ENCODE measurements at regions not wholly inside any gene's neighbourhood (a gene's known extent, or its start where the extent isn't known, plus 50 kb on each side); places are given as distances from the start of the nearest gene placed in this dataset.

DNA sequence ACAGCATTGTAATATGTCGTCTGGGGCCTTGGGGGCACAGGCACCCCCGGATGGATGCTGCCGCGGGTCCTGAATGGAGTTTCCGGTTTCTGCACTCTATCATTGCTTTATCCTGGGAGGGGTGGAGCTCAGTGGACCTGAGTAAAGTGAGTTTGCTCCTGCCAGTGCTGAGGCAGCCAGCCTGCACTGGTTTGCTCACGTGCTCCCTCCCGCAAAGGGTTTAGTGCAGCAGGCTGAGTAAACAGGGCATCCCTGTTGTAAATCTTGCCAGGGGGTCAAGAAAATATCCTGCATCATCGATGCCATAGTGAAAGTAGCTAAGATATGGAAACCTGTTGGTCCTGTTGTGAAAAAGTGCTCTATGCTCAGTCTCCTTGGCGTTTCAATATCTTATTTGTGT lies 85.6 kb upstream of the BRINP3 start:
- no peaks in the 10 kb centered on the region for H3K36me3 ChIP-seq (ENCODE audit: insufficient read depth, low read length)
- no peak for TF ChIP-seq EZH2phosphoT487 (IDR thresholded peaks at IDR 0.05; ENCODE audit: borderline replicate concordance, low read depth, low read length)
- TF ChIP-seq, protein P1, sequence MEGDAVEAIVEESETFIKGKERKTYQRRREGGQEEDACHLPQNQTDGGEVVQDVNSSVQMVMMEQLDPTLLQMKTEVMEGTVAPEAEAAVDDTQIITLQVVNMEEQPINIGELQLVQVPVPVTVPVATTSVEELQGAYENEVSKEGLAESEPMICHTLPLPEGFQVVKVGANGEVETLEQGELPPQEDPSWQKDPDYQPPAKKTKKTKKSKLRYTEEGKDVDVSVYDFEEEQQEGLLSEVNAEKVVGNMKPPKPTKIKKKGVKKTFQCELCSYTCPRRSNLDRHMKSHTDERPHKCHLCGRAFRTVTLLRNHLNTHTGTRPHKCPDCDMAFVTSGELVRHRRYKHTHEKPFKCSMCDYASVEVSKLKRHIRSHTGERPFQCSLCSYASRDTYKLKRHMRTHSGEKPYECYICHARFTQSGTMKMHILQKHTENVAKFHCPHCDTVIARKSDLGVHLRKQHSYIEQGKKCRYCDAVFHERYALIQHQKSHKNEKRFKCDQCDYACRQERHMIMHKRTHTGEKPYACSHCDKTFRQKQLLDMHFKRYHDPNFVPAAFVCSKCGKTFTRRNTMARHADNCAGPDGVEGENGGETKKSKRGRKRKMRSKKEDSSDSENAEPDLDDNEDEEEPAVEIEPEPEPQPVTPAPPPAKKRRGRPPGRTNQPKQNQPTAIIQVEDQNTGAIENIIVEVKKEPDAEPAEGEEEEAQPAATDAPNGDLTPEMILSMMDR (conservative IDR thresholded peaks at IDR 0.05; ENCODE audit: low read length) = no peak
- intact Hi-C loops (cut with micrococcal nuclease; ENCODE audit: unreplicated experiment) = no loop called here
- H3K9me2 ChIP-seq (ENCODE audit: insufficient read depth, low read length) = no peaks in the 10 kb centered on the region
- H3K79me2 ChIP-seq (ENCODE audit: insufficient read depth, low read depth, low read length) = no peaks in the 10 kb centered on the region
- no peaks in the 10 kb centered on the region for H3K4me1 ChIP-seq (ENCODE audit: insufficient read depth, low read length, poor library complexity, severe bottlenecking)
- DNase-seq (ENCODE audit: low spot score) = no peak
- no peaks in the 10 kb centered on the region for H4K20me1 ChIP-seq (ENCODE audit: insufficient read depth, low read length)
- H3K9me3 ChIP-seq (ENCODE audit: low read length) = no peaks in the 10 kb centered on the region
- H2AFZ ChIP-seq (ENCODE audit: low read length) = no peak overlapping the region
- POLR2A ChIA-PET = no interaction called here
- CTCF ChIA-PET (ENCODE audit: unreplicated experiment) = no interaction called here
- no peak overlapping the region for H3K4me3 ChIP-seq (ENCODE audit: low read depth, low read length, poor library complexity, severe bottlenecking)
- no peak overlapping the region for H3K4me2 ChIP-seq (ENCODE audit: low read length)
- BruUV-seq (replicated peaks) = no TSS peak
- no peak overlapping the region for H3K27ac ChIP-seq (ENCODE audit: low read depth, low read length, poor library complexity, severe bottlenecking)

DNA sequence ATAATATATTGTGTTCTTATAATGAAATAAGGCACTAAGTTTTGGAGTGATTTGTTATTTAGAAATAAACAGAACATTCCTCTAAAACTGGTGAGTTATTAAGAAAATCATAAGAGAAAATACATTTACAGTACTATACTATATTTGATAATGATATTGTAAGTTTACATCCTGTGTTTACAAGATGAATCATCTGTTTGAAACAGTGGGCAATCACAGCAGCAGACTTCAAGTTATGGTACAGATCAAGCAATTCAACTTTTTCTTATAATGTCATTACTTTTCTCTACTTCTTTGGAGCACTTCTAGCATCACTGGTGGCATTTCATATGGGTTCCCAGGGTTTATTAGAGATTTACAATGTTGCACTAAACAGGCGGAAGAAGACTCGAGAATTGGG lies 86.5 kb upstream of the BRINP3 start:
- CTCF ChIA-PET (ENCODE audit: unreplicated experiment) = no interaction called here
- DNase-seq (ENCODE audit: low spot score) = no peak
- no peaks in the 10 kb centered on the region for H3K4me1 ChIP-seq (ENCODE audit: insufficient read depth, low read length, poor library complexity, severe bottlenecking)
- H3K9me2 ChIP-seq (ENCODE audit: insufficient read depth, low read length) = no peaks in the 10 kb centered on the region
- no peak overlapping the region for H3K27ac ChIP-seq (ENCODE audit: low read depth, low read length, poor library complexity, severe bottlenecking)
- H4K20me1 ChIP-seq (ENCODE audit: insufficient read depth, low read length) = no peaks in the 10 kb centered on the region
- no peak overlapping the region for H2AFZ ChIP-seq (ENCODE audit: low read length)
- no peaks in the 10 kb centered on the region for H3K9me3 ChIP-seq (ENCODE audit: low read length)
- TF ChIP-seq EZH2phosphoT487 (IDR thresholded peaks at IDR 0.05; ENCODE audit: borderline replicate concordance, low read depth, low read length) = no peak
- TF ChIP-seq, protein P1 (conservative IDR thresholded peaks at IDR 0.05; ENCODE audit: low read length) = no peak
- no peak overlapping the region for H3K4me3 ChIP-seq (ENCODE audit: low read depth, low read length, poor library complexity, severe bottlenecking)
- H3K4me2 ChIP-seq (ENCODE audit: low read length) = no peak overlapping the region
- BruUV-seq (replicated peaks) = no TSS peak
- intact Hi-C loops (cut with micrococcal nuclease; ENCODE audit: unreplicated experiment) = no loop called here
- no peaks in the 10 kb centered on the region for H3K79me2 ChIP-seq (ENCODE audit: insufficient read depth, low read depth, low read length)
- no peaks in the 10 kb centered on the region for H3K36me3 ChIP-seq (ENCODE audit: insufficient read depth, low read length)
- POLR2A ChIA-PET = no interaction called here

DNA sequence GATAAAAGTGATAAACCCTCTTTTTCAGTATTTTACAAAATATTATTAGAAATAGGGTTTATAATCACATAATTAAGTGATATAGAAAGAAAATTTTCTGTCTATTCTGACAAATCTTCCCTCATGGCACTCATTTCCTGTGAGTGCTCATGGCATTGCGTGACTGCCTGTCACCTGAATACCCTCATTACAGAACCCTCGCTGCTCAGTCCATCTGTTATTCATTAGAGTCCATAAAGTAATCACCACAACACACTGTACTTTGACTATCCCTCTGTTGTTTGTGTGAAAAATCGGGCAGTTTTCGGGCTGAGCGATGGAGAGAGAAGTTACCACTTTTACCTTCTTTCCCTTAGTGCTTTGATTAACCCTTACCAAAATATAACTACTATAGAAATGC lies 100.4 kb upstream of the BRINP3 start:
- intact Hi-C loops (cut with micrococcal nuclease; ENCODE audit: unreplicated experiment) = no loop called here
- TF ChIP-seq, protein P1 (conservative IDR thresholded peaks at IDR 0.05; ENCODE audit: low read length) = no peak
- no peak for TF ChIP-seq EZH2phosphoT487 (IDR thresholded peaks at IDR 0.05; ENCODE audit: borderline replicate concordance, low read depth, low read length)
- no peaks in the 10 kb centered on the region for H3K9me2 ChIP-seq (ENCODE audit: insufficient read depth, low read length)
- no peaks in the 10 kb centered on the region for H3K79me2 ChIP-seq (ENCODE audit: insufficient read depth, low read depth, low read length)
- DNase-seq (ENCODE audit: low spot score) = no peak
- H2AFZ ChIP-seq (ENCODE audit: low read length) = no peak overlapping the region
- H3K27ac ChIP-seq (ENCODE audit: low read depth, low read length, poor library complexity, severe bottlenecking) = no peak overlapping the region
- no peak overlapping the region for H3K4me3 ChIP-seq (ENCODE audit: low read depth, low read length, poor library complexity, severe bottlenecking)
- no peaks in the 10 kb centered on the region for H4K20me1 ChIP-seq (ENCODE audit: insufficient read depth, low read length)
- BruUV-seq (replicated peaks) = no TSS peak
- H3K9me3 ChIP-seq (ENCODE audit: low read length) = no peaks in the 10 kb centered on the region
- ChIA-PET CTCF (ENCODE audit: unreplicated experiment) (no interaction called here), POLR2A (no interaction called here)
- H3K4me1 ChIP-seq (ENCODE audit: insufficient read depth, low read length, poor library complexity, severe bottlenecking) = no peaks in the 10 kb centered on the region
- H3K4me2 ChIP-seq (ENCODE audit: low read length) = no peak overlapping the region
- H3K36me3 ChIP-seq (ENCODE audit: insufficient read depth, low read length) = no peaks in the 10 kb centered on the region

Data from OCI-LY7 (cell line).